ENCODE measurements at regions not wholly inside any gene's neighbourhood (a gene's known extent, or its start where the extent isn't known, plus 50 kb on each side); places are given as distances from the start of the nearest gene placed in this dataset.

GRCh38 chr13:76000131-76000530, 364.0 kb downstream of the LMO7 start:
- TF ChIP-seq CTCF (IDR thresholded peaks at IDR 0.05; ENCODE audit: insufficient read depth, low read length) (no peak), GABPA (IDR thresholded peaks at IDR 0.05; ENCODE audit: low read depth) (no peak), REST (IDR thresholded peaks at IDR 0.05; ENCODE audit: insufficient replicate concordance, low read depth) (no peak), POLR2AphosphoS5 (IDR thresholded peaks at IDR 0.05; ENCODE audit: low read depth) (no peak), SPI1 (IDR thresholded peaks at IDR 0.05; ENCODE audit: borderline replicate concordance, low read depth) (no peak)
